GM12864 (cell line): ENCODE measurements at regions not wholly inside any gene's neighbourhood (a gene's known extent, or its start where the extent isn't known, plus 50 kb on each side); places are given as distances from the start of the nearest gene placed in this dataset.

Experiments used
- DNase-seq: peaks from one replicate; pipeline ENCODE4 v3.0.0-alpha.2; 2011; ENCODE audit warnings: low read depth
- H3K4me3 ChIP-seq: 2 replicates; pipeline ENCODE4 v1.5.1; 2011; ENCODE audit warnings: mild to moderate bottlenecking, low read depth, low read length, control low read depth
- TF ChIP-seq, protein P1 (sequence below): IDR thresholded peaks from 2 replicates; pipeline ENCODE4 v1.5.1; 2011; ENCODE audit warnings: low read depth, mild to moderate bottlenecking, moderate library complexity, low read length, control low read depth, inconsistent platforms; ENCODE audit errors: missing control alignments

- no peak for DNase-seq
- no peak overlapping the region for H3K4me3 ChIP-seq
- TF ChIP-seq, protein P1, sequence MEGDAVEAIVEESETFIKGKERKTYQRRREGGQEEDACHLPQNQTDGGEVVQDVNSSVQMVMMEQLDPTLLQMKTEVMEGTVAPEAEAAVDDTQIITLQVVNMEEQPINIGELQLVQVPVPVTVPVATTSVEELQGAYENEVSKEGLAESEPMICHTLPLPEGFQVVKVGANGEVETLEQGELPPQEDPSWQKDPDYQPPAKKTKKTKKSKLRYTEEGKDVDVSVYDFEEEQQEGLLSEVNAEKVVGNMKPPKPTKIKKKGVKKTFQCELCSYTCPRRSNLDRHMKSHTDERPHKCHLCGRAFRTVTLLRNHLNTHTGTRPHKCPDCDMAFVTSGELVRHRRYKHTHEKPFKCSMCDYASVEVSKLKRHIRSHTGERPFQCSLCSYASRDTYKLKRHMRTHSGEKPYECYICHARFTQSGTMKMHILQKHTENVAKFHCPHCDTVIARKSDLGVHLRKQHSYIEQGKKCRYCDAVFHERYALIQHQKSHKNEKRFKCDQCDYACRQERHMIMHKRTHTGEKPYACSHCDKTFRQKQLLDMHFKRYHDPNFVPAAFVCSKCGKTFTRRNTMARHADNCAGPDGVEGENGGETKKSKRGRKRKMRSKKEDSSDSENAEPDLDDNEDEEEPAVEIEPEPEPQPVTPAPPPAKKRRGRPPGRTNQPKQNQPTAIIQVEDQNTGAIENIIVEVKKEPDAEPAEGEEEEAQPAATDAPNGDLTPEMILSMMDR = no peak
These were observed 50.4 kb upstream of the CECR2 start for GRCh38 chr22:17318817-17319216.

- no peak for DNase-seq
- TF ChIP-seq, protein P1 = no peak
- H3K4me3 ChIP-seq = no peak overlapping the region
These were observed 54.0 kb upstream of the CECR2 start for GRCh38 chr22:17315310-17315709.

- TF ChIP-seq, protein P1 = no peak
- no peak for DNase-seq
- no peak overlapping the region for H3K4me3 ChIP-seq
These were observed 54.8 kb upstream of the CECR2 start for GRCh38 chr22:17314487-17314886.

DNA sequence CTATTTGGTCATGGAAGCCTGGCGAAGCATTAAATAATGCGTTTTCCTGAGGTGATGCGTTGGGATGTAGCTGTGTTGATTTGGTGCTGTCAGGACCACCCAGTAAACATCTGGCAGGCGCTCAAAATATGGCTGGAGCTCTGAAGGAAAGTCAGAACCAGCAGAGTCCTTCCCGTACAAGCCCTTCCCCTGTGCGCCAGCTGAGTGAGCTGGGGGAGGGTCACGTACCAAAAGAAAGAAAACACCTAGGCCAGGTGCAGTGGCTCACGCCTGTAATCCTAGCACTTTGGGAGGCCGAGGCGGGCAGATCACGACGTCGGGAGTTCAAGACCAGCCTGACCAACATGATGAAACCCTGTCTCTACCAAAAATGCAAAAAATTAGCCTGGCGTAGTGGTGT, 55.6 kb upstream of the CECR2 start:
- TF ChIP-seq, protein P1 = no peak
- no peak overlapping the region for H3K4me3 ChIP-seq
- DNase-seq = no peak

DNA sequence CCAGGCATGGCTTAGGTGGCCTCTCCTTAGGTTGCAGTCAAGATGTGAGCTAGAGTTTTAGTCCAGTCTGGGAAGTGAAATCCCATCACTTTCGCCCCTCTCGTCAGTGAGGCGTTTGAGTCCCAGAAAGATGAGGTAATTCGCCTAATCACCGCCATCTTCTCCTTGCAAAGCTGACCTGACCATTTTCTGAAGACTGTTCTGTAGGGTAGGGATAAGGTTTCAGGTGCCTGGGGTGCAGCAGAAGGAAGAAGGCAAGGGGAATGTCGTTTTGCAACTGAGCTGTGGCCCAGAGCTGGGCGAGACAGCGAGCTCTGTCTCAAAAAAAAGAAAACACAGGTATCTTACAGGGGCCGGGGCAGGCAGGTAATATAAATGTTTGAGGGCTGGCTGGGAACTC, 61.7 kb upstream of the CECR2 start:
- H3K4me3 ChIP-seq = no peak overlapping the region
- DNase-seq = no peak
- TF ChIP-seq, protein P1 = no peak

- no peak overlapping the region for H3K4me3 ChIP-seq
- DNase-seq = no peak
- TF ChIP-seq, protein P1 = no peak
These were observed 64.2 kb upstream of the CECR2 start for GRCh38 chr22:17305076-17305475.
